ENCODE measurements at regions not wholly inside any gene's neighbourhood (a gene's known extent, or its start where the extent isn't known, plus 50 kb on each side); places are given as distances from the start of the nearest gene placed in this dataset.
"Not testable (repeated sequence)": the region's sequence is repeated elsewhere in the genome, so short reads cannot be mapped to it uniquely, and the experiment has no call there.

DNA sequence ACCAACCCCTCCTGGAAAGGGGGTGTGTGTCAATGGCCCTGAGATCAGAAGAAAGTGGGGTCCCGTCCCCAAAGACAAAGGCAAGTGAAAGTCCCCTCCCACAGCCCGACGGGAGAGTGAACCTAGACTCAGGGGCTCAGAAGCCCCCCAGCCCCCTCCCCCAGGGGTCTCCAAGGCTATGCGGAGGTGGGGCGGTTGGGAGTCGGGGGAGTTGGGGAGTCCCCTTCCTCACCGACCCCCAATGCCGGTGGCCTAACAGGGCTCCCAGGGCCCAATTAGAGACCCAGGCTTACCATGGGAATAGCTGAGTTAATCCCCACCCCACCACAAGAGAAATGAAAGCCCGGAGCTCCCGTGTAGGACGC, 105.4 kb downstream of the SPATA31A6 start:
- TF ChIP-seq, protein P1, sequence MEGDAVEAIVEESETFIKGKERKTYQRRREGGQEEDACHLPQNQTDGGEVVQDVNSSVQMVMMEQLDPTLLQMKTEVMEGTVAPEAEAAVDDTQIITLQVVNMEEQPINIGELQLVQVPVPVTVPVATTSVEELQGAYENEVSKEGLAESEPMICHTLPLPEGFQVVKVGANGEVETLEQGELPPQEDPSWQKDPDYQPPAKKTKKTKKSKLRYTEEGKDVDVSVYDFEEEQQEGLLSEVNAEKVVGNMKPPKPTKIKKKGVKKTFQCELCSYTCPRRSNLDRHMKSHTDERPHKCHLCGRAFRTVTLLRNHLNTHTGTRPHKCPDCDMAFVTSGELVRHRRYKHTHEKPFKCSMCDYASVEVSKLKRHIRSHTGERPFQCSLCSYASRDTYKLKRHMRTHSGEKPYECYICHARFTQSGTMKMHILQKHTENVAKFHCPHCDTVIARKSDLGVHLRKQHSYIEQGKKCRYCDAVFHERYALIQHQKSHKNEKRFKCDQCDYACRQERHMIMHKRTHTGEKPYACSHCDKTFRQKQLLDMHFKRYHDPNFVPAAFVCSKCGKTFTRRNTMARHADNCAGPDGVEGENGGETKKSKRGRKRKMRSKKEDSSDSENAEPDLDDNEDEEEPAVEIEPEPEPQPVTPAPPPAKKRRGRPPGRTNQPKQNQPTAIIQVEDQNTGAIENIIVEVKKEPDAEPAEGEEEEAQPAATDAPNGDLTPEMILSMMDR (IDR thresholded peaks at IDR 0.05): not testable (repeated sequence)
- not testable (repeated sequence) for TF ChIP-seq POLR2A (IDR thresholded peaks at IDR 0.05)

Measured in Peyer's patch (tissue), 4 donors.